Body of pancreas (tissue), 4 donors: ENCODE measurements at regions not wholly inside any gene's neighbourhood (a gene's known extent, or its start where the extent isn't known, plus 50 kb on each side); places are given as distances from the start of the nearest gene placed in this dataset.

Experiments used
- ATAC-seq: fragments of 150-250 bp; one replicate; pipeline ENCODE4 v1.9.1; 2016
- DNase-seq, 4 donors: peaks; one replicate each; pipeline ENCODE4 v3.0.0-alpha.2; 2019
- H3K27ac ChIP-seq, 4 donors: fragments of 200-600 bp; sonication (generic); 1 replicate in 3 of 4; 2 replicates in 1 of 4; pipeline versions ENCODE4 v1.5.1 to v1.6.1; 2016 to 2019; ENCODE audit warnings: mild to moderate bottlenecking in 1 of 4, mixed read lengths in 1 of 4, moderate library complexity in 1 of 4
- H3K27me3 ChIP-seq, 2 donors: fragments of 200-600 bp; sonication (generic); one replicate each; pipeline ENCODE4 v1.6.0; 2016; ENCODE audit warnings: mild to moderate bottlenecking in 1 of 2
- H3K36me3 ChIP-seq, 2 donors: fragments of 200-600 bp; sonication (generic); replicated peaks in 1 of 2; 2 replicates each; pipeline ENCODE4 v1.5.1; 2016; ENCODE audit warnings: low read depth in 2 of 2; ENCODE audit not compliant: insufficient read depth in 1 of 2
- H3K4me1 ChIP-seq: fragments of 200-600 bp; sonication (generic); one replicate; pipeline ENCODE4 v1.6.0; 2016
- H3K4me3 ChIP-seq, 2 donors: fragments of 200-600 bp; sonication (generic); 1 replicate in 1 of 2; 2 replicates in 1 of 2; pipeline ENCODE4 v1.5.1; 2016 to 2019
- H3K9me3 ChIP-seq, 3 donors: fragments of 200-600 bp; sonication (generic); 1 replicate in 2 of 3; 2 replicates in 1 of 3; pipeline ENCODE4 v1.5.1; 2016
- POLR2A ChIP-seq, 3 donors: fragments of 450-650 bp; IDR thresholded peaks; one replicate each; pipeline ENCODE4 v1.6.1; 2016; ENCODE audit warnings: antibody characterized with exemption in 3 of 3, mild to moderate bottlenecking in 2 of 3
- WGBS, 2 donors: methylation state at CpG; one replicate each; pipeline ENCODE4 v1.1.5; 2017; 5-methylcytosine and 5-hydroxymethylcytosine counted together
- intact Hi-C: fragments of 100-400 bp; cut with DNase I; formaldehyde crosslinking; loops from one replicate; pipeline ENCODE4 v1.15.1; 2023
- TF ChIP-seq, protein P1 (sequence below), 7 experiments: fragments of 450-650 bp in 4 of 7; fragments of 200-600 bp in 3 of 7; sonication (generic) in 3 of 7; IDR thresholded peaks; one replicate each; pipeline ENCODE4 v1.5.1; 2016 to 2019; ENCODE audit warnings: antibody characterized with exemption in 7 of 7

DNA sequence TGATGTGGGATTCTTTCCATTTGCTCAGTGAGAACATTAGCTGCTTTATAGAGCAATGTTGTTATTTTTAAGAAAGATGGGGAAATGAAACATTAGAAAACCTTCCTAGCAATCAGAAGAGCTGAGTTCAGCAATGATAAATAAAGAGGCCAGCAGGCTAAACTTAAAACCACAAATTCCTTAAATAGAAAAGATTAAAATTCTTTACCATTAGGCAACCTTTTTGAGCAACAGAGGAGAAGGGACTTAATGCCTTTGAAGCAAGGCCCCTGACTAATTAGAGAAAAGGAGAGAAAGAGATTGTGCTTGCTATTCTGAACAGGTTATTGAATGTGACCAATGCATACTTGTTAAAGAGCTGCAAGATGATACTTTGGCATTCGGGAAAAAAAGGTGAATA is 160.8 kb upstream of the LMO3 start:
- peaks cover 0 to 6% (median 0%) of the 10 kb centered on the region in 3 donors for H3K9me3 ChIP-seq
- DNase-seq (no peak), ATAC-seq (no peak)
- no peak overlapping the region for H3K27ac ChIP-seq
- H3K27me3 ChIP-seq = no peaks in the 10 kb centered on the region
- no peaks in the 10 kb centered on the region for H3K4me1 ChIP-seq
- 70 to 83% methylated on average over 1 of the region's 1 CpG for WGBS, 2 donors
- H3K36me3 ChIP-seq = no peaks in the 10 kb centered on the region
- no peak overlapping the region for H3K4me3 ChIP-seq
- TF ChIP-seq, protein P1, sequence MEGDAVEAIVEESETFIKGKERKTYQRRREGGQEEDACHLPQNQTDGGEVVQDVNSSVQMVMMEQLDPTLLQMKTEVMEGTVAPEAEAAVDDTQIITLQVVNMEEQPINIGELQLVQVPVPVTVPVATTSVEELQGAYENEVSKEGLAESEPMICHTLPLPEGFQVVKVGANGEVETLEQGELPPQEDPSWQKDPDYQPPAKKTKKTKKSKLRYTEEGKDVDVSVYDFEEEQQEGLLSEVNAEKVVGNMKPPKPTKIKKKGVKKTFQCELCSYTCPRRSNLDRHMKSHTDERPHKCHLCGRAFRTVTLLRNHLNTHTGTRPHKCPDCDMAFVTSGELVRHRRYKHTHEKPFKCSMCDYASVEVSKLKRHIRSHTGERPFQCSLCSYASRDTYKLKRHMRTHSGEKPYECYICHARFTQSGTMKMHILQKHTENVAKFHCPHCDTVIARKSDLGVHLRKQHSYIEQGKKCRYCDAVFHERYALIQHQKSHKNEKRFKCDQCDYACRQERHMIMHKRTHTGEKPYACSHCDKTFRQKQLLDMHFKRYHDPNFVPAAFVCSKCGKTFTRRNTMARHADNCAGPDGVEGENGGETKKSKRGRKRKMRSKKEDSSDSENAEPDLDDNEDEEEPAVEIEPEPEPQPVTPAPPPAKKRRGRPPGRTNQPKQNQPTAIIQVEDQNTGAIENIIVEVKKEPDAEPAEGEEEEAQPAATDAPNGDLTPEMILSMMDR (IDR thresholded peaks at IDR 0.05) = no peak
- TF ChIP-seq POLR2A (IDR thresholded peaks at IDR 0.05) = no peak
- intact Hi-C loops = no loop called here

DNA sequence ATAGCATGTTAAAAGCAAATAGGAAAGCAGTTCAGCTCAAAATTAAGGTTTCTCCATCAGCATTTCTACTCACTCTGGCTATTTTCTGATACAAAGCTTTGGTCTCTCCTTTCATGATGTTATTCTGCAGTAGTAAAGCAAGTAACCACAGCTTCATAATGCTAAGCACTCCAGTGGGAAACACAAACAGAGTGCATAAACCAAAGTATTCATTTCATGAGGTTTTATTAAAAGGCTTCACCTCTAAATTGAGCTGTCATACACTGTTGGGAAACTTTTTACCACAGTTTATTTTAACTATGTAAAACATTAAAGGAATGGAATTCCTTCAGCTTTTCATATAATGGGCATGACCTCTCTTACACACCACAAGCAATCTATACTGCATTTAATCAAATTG is 157.9 kb upstream of the LMO3 start:
- DNase-seq = no peak
- Histone ChIP-seq H3K27me3 (no peaks in the 10 kb centered on the region), H3K36me3 (no peaks in the 10 kb centered on the region), H3K27ac (no peak overlapping the region), H3K4me3 (no peak overlapping the region), H3K9me3 (no peaks in the 10 kb centered on the region), H3K4me1 (no peaks in the 10 kb centered on the region)
- TF ChIP-seq, protein P1 (IDR thresholded peaks at IDR 0.05) = no peak
- no peak for TF ChIP-seq POLR2A (IDR thresholded peaks at IDR 0.05)
- no peak for ATAC-seq
- intact Hi-C loops = no loop called here

DNA sequence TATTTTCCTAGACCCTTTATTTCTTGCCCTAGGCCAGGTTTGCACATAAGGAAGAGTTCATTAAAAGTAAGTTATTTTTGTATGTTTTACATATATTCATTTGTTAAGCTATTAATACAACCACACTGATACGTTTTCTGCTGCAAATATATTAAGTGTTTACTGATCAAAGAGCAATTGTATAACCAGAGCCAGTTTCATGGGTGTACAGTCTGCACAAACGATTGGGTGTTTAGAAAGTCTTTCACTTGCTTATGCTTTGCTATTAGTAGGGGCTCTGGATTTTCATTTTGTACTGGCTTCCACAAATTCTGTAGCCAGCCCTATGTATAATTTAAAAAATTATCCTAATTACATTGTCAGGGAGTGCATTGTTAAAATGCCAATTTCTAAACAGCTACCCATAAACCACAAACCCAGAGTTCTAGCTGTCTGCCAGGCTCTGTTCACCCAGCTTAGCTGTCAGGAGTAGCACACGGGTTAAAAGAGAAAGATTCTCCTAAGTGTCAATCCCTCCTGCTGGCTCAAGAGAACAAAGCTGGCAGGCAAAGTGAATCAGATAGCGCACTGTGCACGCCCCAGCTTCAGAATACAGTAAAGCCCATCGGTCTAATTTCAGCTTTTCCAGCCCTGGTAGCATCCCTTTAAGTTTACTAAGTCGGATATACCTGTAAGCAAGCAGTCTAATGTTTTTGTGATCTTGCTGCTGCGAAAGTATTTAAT is 151.0 kb upstream of the LMO3 start:
- TF ChIP-seq, protein P1 (IDR thresholded peaks at IDR 0.05) = no peak
- no peak for TF ChIP-seq POLR2A (IDR thresholded peaks at IDR 0.05)
- H3K27me3 ChIP-seq = no peaks in the 10 kb centered on the region
- H3K9me3 ChIP-seq = no peaks in the 10 kb centered on the region
- H3K4me3 ChIP-seq = no peak overlapping the region
- peaks cover 4% of the 10 kb centered on the region for H3K4me1 ChIP-seq
- DNase-seq = no peak
- no peaks in the 10 kb centered on the region for H3K36me3 ChIP-seq
- WGBS, 2 donors = 45 to 49% methylated on average over 8 of the region's 8 CpGs
- ATAC-seq = no peak
- no peak overlapping the region for H3K27ac ChIP-seq
- intact Hi-C loops = no loop called here

DNA sequence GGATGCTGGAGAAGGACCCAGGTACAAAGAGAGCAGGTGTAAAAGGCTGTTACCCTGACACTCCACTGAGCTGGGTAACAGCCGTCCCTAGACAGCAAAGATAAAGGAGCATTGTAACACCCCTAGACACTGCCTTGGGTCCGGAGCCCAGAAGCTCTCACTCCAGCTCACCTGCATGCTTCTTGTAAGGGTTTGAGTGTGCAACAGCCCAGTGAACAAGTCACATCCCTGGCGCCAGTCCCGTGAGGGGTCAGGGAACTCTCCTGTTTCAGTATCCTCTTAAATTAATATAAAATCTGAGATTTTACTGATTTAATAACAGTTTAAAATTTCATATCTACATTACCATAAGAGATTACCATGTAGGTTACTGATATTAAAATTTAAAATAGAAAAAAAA is 124.8 kb upstream of the LMO3 start:
- TF ChIP-seq, protein P1 (IDR thresholded peaks at IDR 0.05) = no peak
- no peak for TF ChIP-seq POLR2A (IDR thresholded peaks at IDR 0.05)
- no peak overlapping the region for H3K27ac ChIP-seq
- H3K27me3 ChIP-seq = no peaks in the 10 kb centered on the region
- 74 to 77% methylated on average over 4 of the region's 4 CpGs for WGBS, 2 donors
- H3K9me3 ChIP-seq = no peaks in the 10 kb centered on the region
- DNase-seq (no peak), ATAC-seq (no peak)
- intact Hi-C loops = no loop called here
- no peaks in the 10 kb centered on the region for H3K36me3 ChIP-seq
- H3K4me1 ChIP-seq = no peaks in the 10 kb centered on the region
- H3K4me3 ChIP-seq = no peak overlapping the region

DNA sequence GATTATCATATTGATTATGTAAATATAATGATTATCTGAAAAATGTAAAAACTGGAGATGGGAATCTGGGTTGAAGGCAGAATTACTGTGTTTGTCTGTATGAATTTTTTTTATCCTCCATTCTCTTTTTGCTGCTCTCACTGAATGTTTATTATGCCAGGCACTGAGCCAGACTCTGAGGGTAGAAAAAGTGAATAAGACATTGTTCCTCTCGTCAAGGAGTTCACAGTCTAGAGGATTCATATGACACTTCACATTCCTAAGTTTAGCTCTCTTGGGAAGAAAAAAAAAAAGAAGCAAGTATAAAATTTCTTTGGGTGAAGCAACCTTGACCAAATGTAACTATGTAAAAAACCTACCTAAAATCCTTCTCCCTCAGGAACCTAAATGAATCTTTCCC is 120.9 kb upstream of the LMO3 start:
- no peak for DNase-seq
- no peaks in the 10 kb centered on the region for H3K9me3 ChIP-seq
- no peak overlapping the region for H3K27ac ChIP-seq
- intact Hi-C loops = no loop called here
- ATAC-seq = no peak
- H3K4me3 ChIP-seq = no peak overlapping the region
- WGBS, 2 donors = 19 to 33% methylated on average over 1 of the region's 1 CpG
- no peaks in the 10 kb centered on the region for H3K27me3 ChIP-seq
- TF ChIP-seq, protein P1 (IDR thresholded peaks at IDR 0.05) = no peak
- TF ChIP-seq POLR2A (IDR thresholded peaks at IDR 0.05) = no peak
- no peaks in the 10 kb centered on the region for H3K36me3 ChIP-seq
- no peaks in the 10 kb centered on the region for H3K4me1 ChIP-seq
